ENCODE measurements at regions not wholly inside any gene's neighbourhood (a gene's known extent, or its start where the extent isn't known, plus 50 kb on each side); places are given as distances from the start of the nearest gene placed in this dataset.

- no peak for TF ChIP-seq GATA3 (IDR thresholded peaks at IDR 0.05; ENCODE audit: low read depth, low read length)
- TF ChIP-seq GATA2 (IDR thresholded peaks at IDR 0.05; ENCODE audit: low read depth, low read length), result no peak
These were observed 152.7 kb downstream of the URI1 start for GRCh38 chr19:30094756-30095140.

All from SH-SY5Y (cell line).